Muscle layer of colon (tissue), 2 donors: ENCODE measurements at regions not wholly inside any gene's neighbourhood (a gene's known extent, or its start where the extent isn't known, plus 50 kb on each side); places are given as distances from the start of the nearest gene placed in this dataset.

Source experiments
- H3K27ac ChIP-seq: one replicate; pipeline ENCODE4 v1.7.0; 2013; ENCODE audit warnings: low read depth, mild to moderate bottlenecking, low read length, moderate library complexity
- H3K27me3 ChIP-seq, 2 donors: one replicate each; pipeline ENCODE4 v1.7.0; 2013; ENCODE audit warnings: low read length in 2 of 2, mild to moderate bottlenecking in 2 of 2; ENCODE audit not compliant: insufficient read depth in 2 of 2, control insufficient read depth in 1 of 2
- H3K36me3 ChIP-seq: one replicate; pipeline ENCODE4 v1.7.0; 2013; ENCODE audit warnings: mild to moderate bottlenecking, low read length; ENCODE audit not compliant: insufficient read depth
- H3K4me1 ChIP-seq: one replicate; pipeline ENCODE4 v1.7.0; 2013; ENCODE audit warnings: mild to moderate bottlenecking, low read length; ENCODE audit not compliant: insufficient read depth
- H3K4me3 ChIP-seq, 2 donors: one replicate each; pipeline ENCODE4 v1.7.0; 2013; ENCODE audit warnings: low read length in 2 of 2, low read depth in 1 of 2, mild to moderate bottlenecking in 1 of 2, moderate library complexity in 1 of 2
- H3K9ac ChIP-seq: one replicate; pipeline ENCODE4 v1.7.0; 2013; ENCODE audit warnings: low read length
- H3K9me3 ChIP-seq: one replicate; pipeline ENCODE4 v1.7.0; 2013; ENCODE audit warnings: mild to moderate bottlenecking, low read length
- donor health status: abdominal sarcoma.
- donor health status: Adenocarcinoma of cecum.

GRCh38 chr7:131895541-131896164 lies 339.2 kb upstream of the PODXL start:
- H3K4me3 ChIP-seq: no peak overlapping the region
- H3K9ac ChIP-seq: no peak overlapping the region
- no peaks in the 10 kb centered on the region for H3K27me3 ChIP-seq
- no peaks in the 10 kb centered on the region for H3K4me1 ChIP-seq
- H3K27ac ChIP-seq: no peak overlapping the region
- H3K36me3 ChIP-seq: no peaks in the 10 kb centered on the region
- H3K9me3 ChIP-seq: no peaks in the 10 kb centered on the region

- no peaks in the 10 kb centered on the region for H3K27me3 ChIP-seq
- H3K36me3 ChIP-seq: no peaks in the 10 kb centered on the region
- no peaks in the 10 kb centered on the region for H3K4me1 ChIP-seq
- H3K27ac ChIP-seq: no peak overlapping the region
- H3K4me3 ChIP-seq: no peak overlapping the region
- H3K9ac ChIP-seq: no peak overlapping the region
- H3K9me3 ChIP-seq: no peaks in the 10 kb centered on the region
Observed at GRCh38 chr7:131893631-131894340, 337.4 kb upstream of the PODXL start.

GRCh38 chr7:131890176-131890575 lies 333.7 kb upstream of the PODXL start:
- Histone ChIP-seq H3K27ac (no peak overlapping the region), H3K9me3 (no peaks in the 10 kb centered on the region), H3K36me3 (no peaks in the 10 kb centered on the region), H3K9ac (no peak overlapping the region), H3K4me3 (no peak overlapping the region), H3K27me3 (no peaks in the 10 kb centered on the region), H3K4me1 (no peaks in the 10 kb centered on the region)

- no peaks in the 10 kb centered on the region for H3K4me1 ChIP-seq
Observed at GRCh38 chr7:131889572-131890150, 333.2 kb upstream of the PODXL start.

GRCh38 chr7:131883769-131884168 lies 327.3 kb upstream of the PODXL start:
- Histone ChIP-seq H3K27me3 (no peaks in the 10 kb centered on the region), H3K9me3 (no peaks in the 10 kb centered on the region), H3K27ac (no peak overlapping the region), H3K9ac (no peak overlapping the region), H3K4me1 (no peaks in the 10 kb centered on the region), H3K4me3 (no peak overlapping the region), H3K36me3 (no peaks in the 10 kb centered on the region)

More at GRCh38 chr7:131889572-131890150, 333.2 kb upstream of the PODXL start:
- H3K9me3 ChIP-seq: no peaks in the 10 kb centered on the region
- H3K27ac ChIP-seq: no peak overlapping the region
- H3K36me3 ChIP-seq: no peaks in the 10 kb centered on the region
- H3K4me3 ChIP-seq: no peak overlapping the region
- no peaks in the 10 kb centered on the region for H3K27me3 ChIP-seq
- no peak overlapping the region for H3K9ac ChIP-seq

GRCh38 chr7:131883196-131883595 lies 326.8 kb upstream of the PODXL start:
- Histone ChIP-seq H3K9ac (no peak overlapping the region), H3K4me1 (no peaks in the 10 kb centered on the region), H3K36me3 (no peaks in the 10 kb centered on the region), H3K9me3 (no peaks in the 10 kb centered on the region), H3K4me3 (no peak overlapping the region), H3K27ac (no peak overlapping the region), H3K27me3 (no peaks in the 10 kb centered on the region)

GRCh38 chr7:131882321-131882720 lies 325.9 kb upstream of the PODXL start:
- no peaks in the 10 kb centered on the region for H3K27me3 ChIP-seq
- H3K4me1 ChIP-seq: no peaks in the 10 kb centered on the region
- no peaks in the 10 kb centered on the region for H3K36me3 ChIP-seq
- no peaks in the 10 kb centered on the region for H3K9me3 ChIP-seq
- no peak overlapping the region for H3K27ac ChIP-seq
- no peak overlapping the region for H3K9ac ChIP-seq
- H3K4me3 ChIP-seq: no peak overlapping the region

- no peak overlapping the region for H3K27ac ChIP-seq
- no peaks in the 10 kb centered on the region for H3K9me3 ChIP-seq
- no peak overlapping the region for H3K4me3 ChIP-seq
- H3K27me3 ChIP-seq: no peaks in the 10 kb centered on the region
- no peak overlapping the region for H3K9ac ChIP-seq
- no peaks in the 10 kb centered on the region for H3K36me3 ChIP-seq
- no peaks in the 10 kb centered on the region for H3K4me1 ChIP-seq
Observed at GRCh38 chr7:131880078-131880477, 323.6 kb upstream of the PODXL start.

GRCh38 chr7:131879424-131879823 lies 323.0 kb upstream of the PODXL start:
- Histone ChIP-seq H3K4me3 (no peak overlapping the region), H3K36me3 (no peaks in the 10 kb centered on the region), H3K9me3 (no peaks in the 10 kb centered on the region), H3K9ac (no peak overlapping the region), H3K27ac (no peak overlapping the region), H3K4me1 (no peaks in the 10 kb centered on the region), H3K27me3 (no peaks in the 10 kb centered on the region)

- Histone ChIP-seq H3K4me1 (no peaks in the 10 kb centered on the region), H3K9ac (no peak overlapping the region), H3K4me3 (no peak overlapping the region), H3K36me3 (no peaks in the 10 kb centered on the region), H3K9me3 (no peaks in the 10 kb centered on the region), H3K27me3 (no peaks in the 10 kb centered on the region), H3K27ac (no peak overlapping the region)
Observed at GRCh38 chr7:131878777-131879176, 322.3 kb upstream of the PODXL start.

- no peak overlapping the region for H3K4me3 ChIP-seq
- no peaks in the 10 kb centered on the region for H3K36me3 ChIP-seq
- H3K4me1 ChIP-seq: no peaks in the 10 kb centered on the region
- H3K27ac ChIP-seq: no peak overlapping the region
- H3K27me3 ChIP-seq: no peaks in the 10 kb centered on the region
- H3K9me3 ChIP-seq: no peaks in the 10 kb centered on the region
- H3K9ac ChIP-seq: no peak overlapping the region
Observed at GRCh38 chr7:131873581-131873980, 317.2 kb upstream of the PODXL start.

GRCh38 chr7:131869986-131870385 lies 313.6 kb upstream of the PODXL start:
- no peak overlapping the region for H3K9ac ChIP-seq
- H3K27me3 ChIP-seq: no peaks in the 10 kb centered on the region
- no peaks in the 10 kb centered on the region for H3K4me1 ChIP-seq

More at GRCh38 chr7:131869986-131870385, 313.6 kb upstream of the PODXL start:
- Histone ChIP-seq H3K36me3 (no peaks in the 10 kb centered on the region), H3K27ac (no peak overlapping the region), H3K4me3 (no peak overlapping the region), H3K9me3 (no peaks in the 10 kb centered on the region)
